Small intestine (tissue), 7 donors: ENCODE measurements at regions not wholly inside any gene's neighbourhood (a gene's known extent, or its start where the extent isn't known, plus 50 kb on each side); places are given as distances from the start of the nearest gene placed in this dataset.

Source experiments
- DNase-seq, 2 donors: peaks; one replicate each; pipeline versions ENCODE4 v3.0.0 to v3.0.0-alpha.2; 2013
- FAIRE-seq: peaks from 2 replicates; lab custom pipeline; 2012; peaks lifted over from hg19 to GRCh38; lab: Jason Lieb, UNC
- H3K27ac ChIP-seq, 3 donors: one replicate each; pipeline ENCODE4 v1.5.1; 2013; ENCODE audit warnings: low read length in 2 of 3, mild to moderate bottlenecking in 2 of 3, control low read depth in 1 of 3, inconsistent platforms in 1 of 3, low read depth in 1 of 3, moderate library complexity in 1 of 3
- H3K27me3 ChIP-seq, 3 donors: one replicate each; pipeline ENCODE4 v1.6.1; 2013; ENCODE audit warnings: low read length in 3 of 3, inconsistent platforms in 1 of 3; ENCODE audit not compliant: control insufficient read depth in 3 of 3, insufficient read depth in 3 of 3
- H3K36me3 ChIP-seq, 3 donors: one replicate each; pipeline ENCODE4 v1.6.1; 2013; ENCODE audit warnings: low read length in 3 of 3, inconsistent platforms in 1 of 3, low read depth in 1 of 3, mild to moderate bottlenecking in 1 of 3, moderate library complexity in 1 of 3; ENCODE audit not compliant: control insufficient read depth in 3 of 3, insufficient read depth in 2 of 3
- H3K4me1 ChIP-seq, 3 donors: one replicate each; pipeline ENCODE4 v1.6.1; 2013; ENCODE audit warnings: low read length in 2 of 3, inconsistent platforms in 1 of 3, low read depth in 1 of 3, mild to moderate bottlenecking in 1 of 3, moderate library complexity in 1 of 3; ENCODE audit not compliant: control insufficient read depth in 3 of 3, insufficient read depth in 2 of 3
- H3K4me3 ChIP-seq, 3 donors: one replicate each; pipeline ENCODE4 v1.5.1; 2013; ENCODE audit warnings: low read length in 3 of 3, control low read depth in 1 of 3, inconsistent platforms in 1 of 3, low read depth in 1 of 3, mild to moderate bottlenecking in 1 of 3, moderate library complexity in 1 of 3
- H3K9me3 ChIP-seq, 2 donors: one replicate each; pipeline ENCODE4 v1.6.1; 2013; ENCODE audit warnings: low read depth in 1 of 2, low read length in 1 of 2; ENCODE audit not compliant: control insufficient read depth in 2 of 2, insufficient read depth in 1 of 2
- WGBS, 3 donors: extraction: QIAGEN DNeasy Blood & Tissue Kit; methylation state at CpG; one replicate each; pipeline ENCODE4 v1.1.7; 2013; 5-methylcytosine and 5-hydroxymethylcytosine counted together
- donor health status: healthy with polysubstance abuse.
- donor health status: control.
- donor health status: control.
- donor health status: Bipolar disorder and iron deficiency.
- donor health status: healthy.

DNA sequence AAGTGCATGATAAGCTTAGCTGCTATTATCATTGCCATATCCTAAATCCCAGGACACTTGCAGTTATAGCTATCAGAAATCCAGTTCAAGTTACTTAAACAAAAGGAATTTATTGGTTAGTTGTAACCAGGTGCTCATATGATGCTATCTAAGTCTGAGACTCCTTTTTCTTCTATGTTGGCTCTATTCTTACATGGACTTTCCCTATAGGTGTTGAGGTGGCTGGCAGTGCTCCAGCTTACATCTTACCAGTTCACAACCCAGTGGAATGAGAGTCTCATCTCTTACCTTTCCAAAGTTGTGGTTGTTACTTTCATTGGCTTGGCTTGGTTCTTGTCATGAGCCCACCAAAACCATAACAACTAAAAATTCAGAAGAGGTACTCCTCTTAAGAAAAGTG is 94.6 kb downstream of the DACT1 start:
- no peak for DNase-seq
- no peak overlapping the region for H3K27ac ChIP-seq
- no peaks in the 10 kb centered on the region for H3K9me3 ChIP-seq
- H3K36me3 ChIP-seq = no peaks in the 10 kb centered on the region
- no peak overlapping the region for H3K4me3 ChIP-seq
- no peaks in the 10 kb centered on the region for H3K4me1 ChIP-seq
- no peaks in the 10 kb centered on the region for H3K27me3 ChIP-seq
- no peak for FAIRE-seq

DNA sequence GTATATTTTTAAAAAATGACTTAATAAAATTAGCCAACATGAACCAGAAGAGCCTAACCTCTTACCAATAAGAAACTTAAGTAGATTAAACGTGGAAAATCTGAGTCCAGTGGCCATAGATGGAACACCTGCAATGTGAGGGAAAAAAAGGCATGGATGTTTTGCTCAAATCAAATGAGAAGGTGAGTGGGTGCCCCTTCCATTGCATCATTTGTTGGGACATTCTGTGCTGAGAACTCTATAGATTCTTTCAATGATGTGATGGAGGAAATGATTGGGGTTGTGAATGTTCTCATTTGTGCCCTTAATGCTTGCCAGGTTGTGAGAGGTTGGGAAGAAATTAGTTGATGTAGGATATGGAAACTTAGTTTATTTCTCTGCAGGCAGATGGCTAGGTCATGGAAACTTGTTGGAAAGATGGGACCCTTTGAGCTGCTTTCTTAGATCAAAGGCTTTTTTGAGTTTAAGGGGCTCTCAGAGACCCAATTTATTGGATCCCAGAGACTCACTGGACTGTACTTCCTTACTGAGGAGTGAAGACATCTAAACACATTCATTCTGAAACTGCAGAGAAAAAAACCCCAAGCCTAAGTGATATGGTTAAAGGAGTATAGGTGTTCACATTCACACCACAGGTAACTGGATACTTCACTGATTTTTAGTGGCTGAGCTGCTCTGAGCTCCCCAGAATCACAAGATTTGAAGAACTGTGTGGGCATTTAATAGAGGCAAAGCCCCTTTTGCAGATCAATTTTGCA is 95.9 kb downstream of the DACT1 start:
- no peaks in the 10 kb centered on the region for H3K36me3 ChIP-seq
- no peaks in the 10 kb centered on the region for H3K9me3 ChIP-seq
- DNase-seq (no peak), FAIRE-seq (no peak)
- WGBS, 3 donors = 62 to 79% (median 75%) methylated on average over 1 of the region's 1 CpG
- no peak overlapping the region for H3K4me3 ChIP-seq
- H3K27ac ChIP-seq = no peak overlapping the region
- H3K27me3 ChIP-seq = no peaks in the 10 kb centered on the region
- H3K4me1 ChIP-seq = no peaks in the 10 kb centered on the region

DNA sequence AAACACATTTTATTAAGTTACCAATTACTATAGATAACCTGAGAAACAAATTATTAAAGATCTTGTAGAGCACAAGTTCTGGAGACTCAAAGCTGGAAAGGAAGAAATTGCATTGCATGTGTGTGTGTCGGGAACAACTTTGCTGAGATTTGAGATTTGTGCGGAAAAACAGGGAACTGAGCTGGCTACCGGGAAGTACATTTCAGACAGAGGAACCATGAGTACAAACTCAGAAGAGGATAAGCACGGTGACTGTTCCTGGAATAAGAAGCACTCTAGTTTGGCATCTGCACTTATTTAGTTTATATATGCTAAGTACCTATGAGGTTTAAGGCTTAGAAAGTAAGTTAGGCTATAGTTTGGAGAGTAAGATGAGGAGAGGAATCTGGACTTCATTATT is 97.8 kb downstream of the DACT1 start:
- Histone ChIP-seq H3K9me3 (no peaks in the 10 kb centered on the region), H3K36me3 (no peaks in the 10 kb centered on the region), H3K4me1 (no peaks in the 10 kb centered on the region), H3K4me3 (no peak overlapping the region), H3K27me3 (no peaks in the 10 kb centered on the region), H3K27ac (no peak overlapping the region)
- 75 to 92% (median 89%) methylated on average over 4 of the region's 4 CpGs for WGBS, 3 donors
- no peak for FAIRE-seq
- no peak for DNase-seq

- FAIRE-seq = no peak
- no peaks in the 10 kb centered on the region for H3K36me3 ChIP-seq
- H3K27ac ChIP-seq = no peak overlapping the region
- no peak overlapping the region for H3K4me3 ChIP-seq
- no peaks in the 10 kb centered on the region for H3K4me1 ChIP-seq
- DNase-seq = no peak
- WGBS, 3 donors = 89 to 92% (median 90%) methylated on average over 4 of the region's 4 CpGs
- H3K27me3 ChIP-seq = no peaks in the 10 kb centered on the region
- H3K9me3 ChIP-seq = no peaks in the 10 kb centered on the region
Observed at GRCh38 chr14:58736606-58737005, 98.8 kb downstream of the DACT1 start.

DNA sequence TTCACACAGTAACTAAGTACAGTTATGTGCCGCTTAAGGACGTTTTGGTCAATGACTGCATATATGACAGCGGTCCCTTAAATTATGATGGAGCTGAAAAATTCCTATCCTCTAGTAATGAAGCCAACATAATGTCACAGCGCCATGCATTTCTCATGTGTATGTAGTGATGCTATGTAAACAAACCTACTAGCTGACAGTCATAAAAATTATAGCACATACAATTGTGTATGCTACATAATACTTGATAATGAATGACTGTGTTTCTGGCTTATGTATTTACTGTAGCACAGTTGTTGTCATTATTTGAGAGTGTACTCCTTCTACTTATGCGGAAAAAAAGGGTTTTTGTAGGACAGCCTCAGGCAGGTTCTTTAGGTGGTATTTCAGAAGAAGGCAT is 99.7 kb downstream of the DACT1 start:
- Histone ChIP-seq H3K27ac (no peak overlapping the region), H3K36me3 (no peaks in the 10 kb centered on the region), H3K4me3 (no peak overlapping the region), H3K9me3 (no peaks in the 10 kb centered on the region), H3K27me3 (no peaks in the 10 kb centered on the region), H3K4me1 (no peaks in the 10 kb centered on the region)
- FAIRE-seq = no peak
- no peak for DNase-seq
- 90 to 93% (median 91%) methylated on average over 5 of the region's 5 CpGs for whole genome bisulfite sequencing, 3 donors

- Histone ChIP-seq H3K36me3 (no peaks in the 10 kb centered on the region), H3K27ac (no peak overlapping the region), H3K4me1 (no peaks in the 10 kb centered on the region), H3K9me3 (no peaks in the 10 kb centered on the region), H3K27me3 (no peaks in the 10 kb centered on the region), H3K4me3 (no peak overlapping the region)
- 47 to 79% (median 77%) methylated on average over 3 of the region's 3 CpGs for whole genome bisulfite sequencing, 3 donors
- no peak for FAIRE-seq
- DNase-seq = no peak
Observed at GRCh38 chr14:58738189-58738836, 100.6 kb downstream of the DACT1 start.

DNA sequence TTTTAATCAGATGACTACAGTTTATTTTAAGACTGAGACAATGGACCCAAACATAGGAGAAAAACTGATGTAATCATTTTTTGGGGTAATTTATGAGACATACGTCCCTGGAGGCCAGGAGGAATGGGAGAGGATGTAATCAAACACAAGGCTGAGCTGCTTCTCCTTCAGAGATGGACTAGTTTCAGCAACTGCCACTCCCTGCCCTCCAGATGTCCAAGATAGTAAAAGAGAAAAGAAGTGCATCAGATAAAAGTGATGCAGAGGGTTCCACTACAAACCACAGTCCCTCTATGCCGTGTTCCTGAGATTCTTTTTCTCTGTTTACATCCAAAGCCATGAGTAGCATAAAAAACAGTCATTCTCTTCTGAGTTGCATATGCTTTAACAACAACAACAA is 101.1 kb downstream of the DACT1 start:
- Histone ChIP-seq H3K4me3 (no peak overlapping the region), H3K27me3 (no peaks in the 10 kb centered on the region), H3K4me1 (no peaks in the 10 kb centered on the region), H3K9me3 (no peaks in the 10 kb centered on the region), H3K36me3 (no peaks in the 10 kb centered on the region), H3K27ac (no peak overlapping the region)
- FAIRE-seq (no peak), DNase-seq (no peak)
- 76 to 82% (median 80%) methylated on average over 2 of the region's 2 CpGs for WGBS, 3 donors

DNA sequence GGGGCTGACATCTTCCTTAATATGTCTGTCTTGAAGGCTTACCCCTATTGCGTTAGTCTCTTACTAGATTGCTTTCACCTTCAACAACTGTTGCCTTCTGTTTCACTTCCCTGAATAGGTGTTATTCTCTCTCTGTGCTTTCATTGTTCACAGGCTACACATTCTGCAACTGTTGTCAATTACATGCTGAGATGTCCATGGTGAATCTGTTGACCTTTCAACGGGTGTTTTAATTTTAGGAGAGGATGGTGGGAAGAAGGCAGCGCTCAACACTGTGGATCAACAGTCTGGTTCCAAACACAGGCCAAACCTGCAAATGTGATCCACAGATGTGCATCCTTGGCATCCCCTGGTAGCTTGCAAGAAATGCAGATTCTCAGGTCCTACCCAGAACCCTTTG is 101.9 kb downstream of the DACT1 start:
- no peak for FAIRE-seq
- WGBS, 3 donors = 86 to 93% (median 92%) methylated on average over 3 of the region's 3 CpGs
- H3K27ac ChIP-seq = no peak overlapping the region
- no peaks in the 10 kb centered on the region for H3K4me1 ChIP-seq
- DNase-seq = no peak
- no peak overlapping the region for H3K4me3 ChIP-seq
- no peaks in the 10 kb centered on the region for H3K9me3 ChIP-seq
- no peaks in the 10 kb centered on the region for H3K36me3 ChIP-seq
- no peaks in the 10 kb centered on the region for H3K27me3 ChIP-seq
